HCT116 (cell line): ENCODE measurements at regions not wholly inside any gene's neighbourhood (a gene's known extent, or its start where the extent isn't known, plus 50 kb on each side); places are given as distances from the start of the nearest gene placed in this dataset.

Experiments
- ATAC-seq: fragments of 200-7000 bp; cut with Tn5 transposase; 2 replicates; pipeline ENCODE4 v1.9.1; 2020; ENCODE audit warnings: mild to moderate bottlenecking, moderate library complexity
- BruUV-seq: library from RNA; stranded (reverse); fragments of 400-500 nt; replicated peaks from 2 replicates; lab custom pipeline; 2021; lab: Mats Ljungman, UMichigan
- CTCF ChIA-PET: fragments of 300-600 bp; sonication (Branson Sonifier 250); formaldehyde crosslinking; loops from one replicate; lab custom pipeline; 2021; ENCODE audit warnings: antibody characterized with exemption; lab: Charles Lee
- POLR2A ChIA-PET: fragments of 300-600, 350-600 bp; sonication (Branson Sonifier 250); formaldehyde crosslinking; loops from one replicate; lab custom pipeline; 2021; ENCODE audit warnings: antibody characterized with exemption; lab: Charles Lee
- RAD21 ChIA-PET, 2 experiments: fragments of 300-600 bp; sonication (Branson Sonifier 250); formaldehyde crosslinking; loops; one replicate each; lab custom pipeline; 2023; ENCODE audit warnings: low total read pairs in 2 of 2; ENCODE audit not compliant: uncharacterized antibody in 2 of 2, unreplicated experiment in 2 of 2, low non-redundant PET in 1 of 2; lab: Charles Lee
- DNase-seq: peaks from one replicate; pipeline ENCODE4 v3.0.0-alpha.2; 2010; ENCODE audit warnings: low read depth, low spot score
- H2AFZ ChIP-seq: fragments of 200-600 bp; shearing (Covaris generic), sonication (generic); 2 replicates; pipeline ENCODE4 v1.6.1; 2017; ENCODE audit warnings: low read depth, mixed run types, mixed read lengths, antibody characterized with exemption, low read length; ENCODE audit not compliant: poor library complexity, severe bottlenecking
- H3K27ac ChIP-seq: 2 replicates; pipeline ENCODE4 v1.5.1; 2012; ENCODE audit warnings: low read depth, low read length
- H3K27me3 ChIP-seq: fragments of 200-600 bp; sonication (generic); 2 replicates; pipeline ENCODE4 v1.6.1; 2016; ENCODE audit warnings: mixed run types, low read length, mixed read lengths; ENCODE audit not compliant: insufficient read depth
- H3K36me3 ChIP-seq, 2 experiments: fragments of 200-500 bp in 1 of 2; fragments of 200-600 bp in 1 of 2; sonication (Bioruptor generic) in 1 of 2; sonication (generic) in 1 of 2; 2 replicates each; pipeline versions ENCODE4 v1.5.1 to v1.6.1; 2014 to 2016; ENCODE audit warnings: low read length in 2 of 2, inconsistent platforms in 1 of 2, mixed read lengths in 1 of 2, mixed run types in 1 of 2; ENCODE audit not compliant: insufficient read depth in 2 of 2, control insufficient read depth in 1 of 2
- H3K4me1 ChIP-seq, 2 experiments: fragments of 200-600 bp in 1 of 2; sonication (generic) in 1 of 2; 2 replicates each; pipeline versions ENCODE4 v1.5.1 to v1.6.1; 2012 to 2017; ENCODE audit warnings: low read length in 2 of 2, inconsistent platforms in 1 of 2, mild to moderate bottlenecking in 1 of 2, mixed read lengths in 1 of 2, mixed run types in 1 of 2, moderate library complexity in 1 of 2; ENCODE audit not compliant: insufficient read depth in 2 of 2, control insufficient read depth in 1 of 2
- H3K4me2 ChIP-seq: fragments of 200-600 bp; sonication (generic); 2 replicates; pipeline ENCODE4 v1.6.1; 2017; ENCODE audit warnings: mixed run types, low read length, mixed read lengths
- H3K4me3 ChIP-seq, 2 experiments: fragments of 200-600 bp in 1 of 2; sonication (generic) in 1 of 2; replicated peaks in 1 of 2; 2 replicates each; pipeline ENCODE4 v1.5.1; 2011 to 2016; ENCODE audit warnings: low read length in 2 of 2, control low read depth in 1 of 2, low read depth in 1 of 2, mild to moderate bottlenecking in 1 of 2, mixed read lengths in 1 of 2, mixed run types in 1 of 2
- H3K79me2 ChIP-seq: fragments of 200-600 bp; sonication (generic); 2 replicates; pipeline ENCODE4 v1.6.1; 2017; ENCODE audit warnings: mild to moderate bottlenecking, mixed run types, low read length, moderate library complexity, mixed read lengths; ENCODE audit not compliant: insufficient read depth
- H3K9ac ChIP-seq: fragments of 200-600 bp; sonication (generic); 2 replicates; pipeline ENCODE4 v1.6.1; 2016; ENCODE audit warnings: low read length, mixed read lengths
- H3K9me2 ChIP-seq: fragments of 200-600 bp; sonication (generic), shearing (Covaris generic); 2 replicates; pipeline ENCODE4 v1.6.1; 2017; ENCODE audit warnings: mixed run types, mild to moderate bottlenecking, moderate library complexity; ENCODE audit not compliant: insufficient read depth
- H3K9me3 ChIP-seq, 2 experiments: fragments of 200-500 bp in 1 of 2; fragments of 200-600 bp in 1 of 2; sonication (Bioruptor generic) in 1 of 2; sonication (generic) in 1 of 2; 2 replicates each; pipeline ENCODE4 v1.6.1; 2014 to 2017; ENCODE audit warnings: low read length in 2 of 2, mixed read lengths in 2 of 2, inconsistent platforms in 1 of 2, low read depth in 1 of 2, mild to moderate bottlenecking in 1 of 2, mixed run types in 1 of 2, moderate library complexity in 1 of 2; ENCODE audit not compliant: control insufficient read depth in 1 of 2, insufficient read depth in 1 of 2
- H4K20me1 ChIP-seq: fragments of 200-600 bp; sonication (generic), shearing (Covaris generic); 2 replicates; pipeline ENCODE4 v1.6.1; 2017; ENCODE audit warnings: mixed run types, mild to moderate bottlenecking, moderate library complexity; ENCODE audit not compliant: insufficient read depth
- CBX3 ChIP-seq: IDR thresholded peaks from 2 replicates; pipeline ENCODE4 v1.6.1; 2012; ENCODE audit warnings: low read depth
- EGR1 ChIP-seq: IDR thresholded peaks from 2 replicates; pipeline ENCODE4 v1.6.1; 2012; ENCODE audit warnings: low read depth
- ELF1 ChIP-seq: IDR thresholded peaks from 2 replicates; pipeline ENCODE4 v1.6.1; 2012; ENCODE audit warnings: low read depth, borderline replicate concordance
- EZH2phosphoT487 ChIP-seq: fragments of 200-600 bp; IDR thresholded peaks from 2 replicates; pipeline ENCODE4 v1.6.1; 2018; ENCODE audit warnings: antibody characterized with exemption, borderline replicate concordance
- JUND ChIP-seq: IDR thresholded peaks from 2 replicates; pipeline ENCODE4 v1.6.1; 2012
- MAX ChIP-seq: IDR thresholded peaks from 2 replicates; pipeline ENCODE4 v1.6.1; 2012
- POLR2A ChIP-seq: IDR thresholded peaks from 2 replicates; pipeline ENCODE4 v1.7.0; 2011; ENCODE audit warnings: borderline replicate concordance; ENCODE audit not compliant: insufficient read depth, insufficient read length; ENCODE audit errors: extremely low read depth
- POLR2AphosphoS5 ChIP-seq: IDR thresholded peaks from 2 replicates; pipeline ENCODE4 v1.6.1; 2011; ENCODE audit warnings: mild to moderate bottlenecking, low read depth, low read length, moderate library complexity
- REST ChIP-seq: IDR thresholded peaks from 2 replicates; pipeline ENCODE4 v1.6.1; 2012; ENCODE audit warnings: low read depth
- SP1 ChIP-seq: IDR thresholded peaks from 2 replicates; pipeline ENCODE4 v1.6.1; 2012; ENCODE audit warnings: low read depth
- SRF ChIP-seq: IDR thresholded peaks from 2 replicates; pipeline ENCODE4 v1.6.1; 2012; ENCODE audit warnings: low read depth
- TCF7L2 ChIP-seq: IDR thresholded peaks from 2 replicates; pipeline ENCODE4 v1.7.0; 2011; ENCODE audit warnings: borderline replicate concordance, inconsistent platforms; ENCODE audit not compliant: insufficient read depth, insufficient read length; ENCODE audit errors: extremely low read depth
- ZBTB33 ChIP-seq: IDR thresholded peaks from 2 replicates; pipeline ENCODE4 v1.6.1; 2011; ENCODE audit warnings: mild to moderate bottlenecking, low read length, moderate library complexity; ENCODE audit not compliant: insufficient replicate concordance; ENCODE audit errors: extremely low read depth
- intact Hi-C: fragments of 100-400 bp; cut with micrococcal nuclease; formaldehyde crosslinking; loops from 2 replicates; pipeline ENCODE4 v1.10.0; 2022

GRCh38 chr5:72644296-72644695 is 137.1 kb upstream of the ZNF366 start:
- POLR2A ChIA-PET: no interaction called here
- TF ChIP-seq EGR1 (no peak), REST (no peak), TCF7L2 (no peak)
- ATAC-seq (no peak), DNase-seq (no peak)
- Histone ChIP-seq H3K4me2 (no peak overlapping the region), H3K9me2 (no peaks in the 10 kb centered on the region), H3K27me3 (no peaks in the 10 kb centered on the region), H3K36me3 (no peaks in the 10 kb centered on the region), H3K27ac (no peak overlapping the region), H2AFZ (no peak overlapping the region), H3K9ac (no peak overlapping the region), H3K4me3 (no peak overlapping the region), H4K20me1 (no peaks in the 10 kb centered on the region), H3K9me3 (no peaks in the 10 kb centered on the region), H3K4me1 (peaks cover 2 to 8% of the 10 kb centered on the region in 2 experiments; a peak in 2 of 4 replicates), H3K79me2 (no peaks in the 10 kb centered on the region)
- RAD21 ChIA-PET: no interaction called here
- CTCF ChIA-PET: no interaction called here
- BruUV-seq: no TSS peak
- intact Hi-C loops: no loop called here

- intact Hi-C loops: no loop called here
- POLR2A ChIA-PET: no interaction called here
- no peak for TF ChIP-seq JUND
- TF ChIP-seq POLR2A: no peak
- no peak for TF ChIP-seq MAX
- TF ChIP-seq EZH2phosphoT487: no peak
- TF ChIP-seq ELF1: no peak
- no peak for TF ChIP-seq EGR1
- TF ChIP-seq SP1: no peak
- TF ChIP-seq ZBTB33: no peak
- TF ChIP-seq SRF: no peak
- no peak for TF ChIP-seq POLR2AphosphoS5
- no peak for TF ChIP-seq CBX3
Observed at GRCh38 chr5:72641164-72641563, 134.0 kb upstream of the ZNF366 start.

More at GRCh38 chr5:72641164-72641563, 134.0 kb upstream of the ZNF366 start:
- Histone ChIP-seq H3K27me3 (no peaks in the 10 kb centered on the region), H3K9ac (no peak overlapping the region), H2AFZ (no peak overlapping the region), H3K9me2 (no peaks in the 10 kb centered on the region), H4K20me1 (no peaks in the 10 kb centered on the region), H3K79me2 (no peaks in the 10 kb centered on the region), H3K4me1 (no peaks in the 10 kb centered on the region), H3K36me3 (no peaks in the 10 kb centered on the region), H3K4me2 (no peak overlapping the region), H3K9me3 (no peaks in the 10 kb centered on the region), H3K4me3 (no peak overlapping the region), H3K27ac (no peak overlapping the region)
- ATAC-seq: no peak
- DNase-seq: no peak
- RAD21 ChIA-PET: no interaction called here
- BruUV-seq: no TSS peak
- CTCF ChIA-PET: no interaction called here
